B cell (primary cell): ENCODE measurements at regions not wholly inside any gene's neighbourhood (a gene's known extent, or its start where the extent isn't known, plus 50 kb on each side); places are given as distances from the start of the nearest gene placed in this dataset.

Experiments used
- ATAC-seq: fragments of 200-7000 bp; cut with Tn5 transposase; one replicate; pipeline ENCODE4 v1.10.0; 2021; ENCODE audit warnings: low read depth, mild to moderate bottlenecking, moderate number of reproducible peaks, moderate library complexity
- CTCF ChIA-PET: fragments of 350-600 bp; sonication (Branson Sonifier 250); formaldehyde crosslinking; loops from one replicate; lab custom pipeline; 2021; ENCODE audit warnings: antibody characterized with exemption, inconsistent platforms; lab: Charles Lee
- POLR2A ChIA-PET: fragments of 350-600 bp; sonication (Branson Sonifier 250); formaldehyde crosslinking; loops from one replicate; lab custom pipeline; 2021; ENCODE audit warnings: antibody characterized with exemption; lab: Charles Lee
- DNase-seq: peaks from one replicate; pipeline ENCODE4 v3.0.0; 2013
- H2AFZ ChIP-seq: 2 replicates; pipeline ENCODE4 v1.6.1; 2012; ENCODE audit warnings: mild to moderate bottlenecking, low read depth, low read length; ENCODE audit not compliant: insufficient read depth, poor library complexity, severe bottlenecking
- H3K27ac ChIP-seq, 2 donors: 1 replicate in 1 of 2; 2 replicates in 1 of 2; pipeline ENCODE4 v1.5.1; 2012 to 2013; ENCODE audit warnings: low read length in 2 of 2, mild to moderate bottlenecking in 2 of 2, moderate library complexity in 1 of 2
- H3K27me3 ChIP-seq, 4 experiments: fragments of 200-600 bp in 1 of 4; sonication (generic) in 1 of 4; replicated peaks in 1 of 4; 1 replicate in 2 of 4; 2 replicates in 2 of 4; pipeline versions ENCODE4 v1.6.1 to v1.7.0; 2013 to 2016; ENCODE audit warnings: low read length in 3 of 4, mild to moderate bottlenecking in 2 of 4, mixed read lengths in 1 of 4, moderate library complexity in 1 of 4; ENCODE audit not compliant: insufficient read depth in 4 of 4, control insufficient read depth in 3 of 4; ENCODE audit errors: control extremely low read depth in 1 of 4
- H3K36me3 ChIP-seq, 2 experiments: replicated peaks in 1 of 2; 1 replicate in 1 of 2; 2 replicates in 1 of 2; pipeline versions ENCODE4 v1.6.1 to v1.7.1; 2013; ENCODE audit warnings: low read length in 1 of 2; ENCODE audit not compliant: insufficient read depth in 2 of 2, control insufficient read depth in 1 of 2; ENCODE audit errors: control extremely low read depth in 1 of 2, extremely low read depth in 1 of 2
- H3K4me1 ChIP-seq, 2 donors: fragments of 200-600 bp in 1 of 2; sonication (generic) in 1 of 2; 1 replicate in 1 of 2; 2 replicates in 1 of 2; pipeline versions ENCODE4 v1.5.1 to v1.6.1; 2013 to 2017; ENCODE audit warnings: low read length in 2 of 2; ENCODE audit not compliant: control insufficient read depth in 2 of 2, insufficient read depth in 2 of 2
- H3K4me2 ChIP-seq: replicated peaks from 2 replicates; pipeline ENCODE3; 2012; ENCODE audit warnings: mild to moderate bottlenecking, low read depth, low read length; ENCODE audit not compliant: poor library complexity, severe bottlenecking
- H3K4me3 ChIP-seq, 5 experiments: fragments of 200-600 bp in 1 of 5; sonication (generic) in 1 of 5; 1 replicate in 3 of 5; 2 replicates in 2 of 5; pipeline versions ENCODE4 v1.5.1 to v1.7.0; 2011 to 2016; ENCODE audit warnings: low read length in 4 of 5, mild to moderate bottlenecking in 4 of 5, low read depth in 2 of 5, control low read depth in 1 of 5, moderate library complexity in 1 of 5; ENCODE audit not compliant: insufficient read depth in 1 of 5; ENCODE audit errors: control extremely low read depth in 1 of 5, extremely low read depth in 1 of 5
- H3K79me2 ChIP-seq: fragments of 200-600 bp; sonication (generic); one replicate; pipeline ENCODE4 v1.6.0; 2016; ENCODE audit warnings: low read length; ENCODE audit not compliant: control insufficient read depth, insufficient read depth
- H3K9ac ChIP-seq: fragments of 200-600 bp; sonication (generic); 2 replicates; pipeline ENCODE4 v1.6.1; 2017; ENCODE audit warnings: mild to moderate bottlenecking, low read length, moderate library complexity
- H3K9me3 ChIP-seq, 3 donors: one replicate each; pipeline versions ENCODE4 v1.6.1 to v1.7.1; 2013; ENCODE audit warnings: low read length in 2 of 3; ENCODE audit not compliant: control insufficient read depth in 2 of 3, insufficient read depth in 1 of 3; ENCODE audit errors: control extremely low read depth in 1 of 3
- H4K20me1 ChIP-seq: 2 replicates; pipeline ENCODE4 v1.6.0; 2012; ENCODE audit warnings: mild to moderate bottlenecking, low read length; ENCODE audit not compliant: insufficient read depth, control insufficient read depth, poor library complexity, severe bottlenecking
- H3K27ac Mint-ChIP-seq: one replicate; pipeline ENCODE4 v1.8.0; 2021; ENCODE audit warnings: mixed read lengths
- H3K27me3 Mint-ChIP-seq: one replicate; pipeline ENCODE4 v1.8.0; 2021; ENCODE audit warnings: mixed read lengths
- H3K4me1 Mint-ChIP-seq: one replicate; pipeline ENCODE4 v1.8.0; 2021; ENCODE audit warnings: mixed read lengths
- H3K4me3 Mint-ChIP-seq: one replicate; pipeline ENCODE4 v1.8.0; 2021; ENCODE audit warnings: mixed read lengths
- H3K9me3 Mint-ChIP-seq: one replicate; pipeline ENCODE4 v1.8.0; 2022; ENCODE audit warnings: mixed read lengths; ENCODE audit not compliant: insufficient read depth
- EZH2 ChIP-seq: IDR thresholded peaks from 2 replicates; pipeline ENCODE4 v1.6.1; 2012; ENCODE audit warnings: borderline replicate concordance, low read depth, mild to moderate bottlenecking, moderate library complexity, low read length; ENCODE audit not compliant: insufficient read depth, poor library complexity, severe bottlenecking
- WGBS: methylation state at CpG from one replicate; pipeline ENCODE4 v1.1.5; 2013; ENCODE audit warnings: missing lambda C conversion rate; ENCODE audit not compliant: insufficient coverage; 5-methylcytosine and 5-hydroxymethylcytosine counted together
- intact Hi-C: fragments of 100-400 bp; cut with micrococcal nuclease; formaldehyde crosslinking; loops from one replicate; pipeline ENCODE4 v1.10.0; 2022
- TF ChIP-seq, protein P1 (sequence below): fragments of 200-600 bp; IDR thresholded peaks from one replicate; pipeline ENCODE4 v1.8.0; 2022; ENCODE audit warnings: antibody characterized with exemption, mild to moderate bottlenecking

DNA sequence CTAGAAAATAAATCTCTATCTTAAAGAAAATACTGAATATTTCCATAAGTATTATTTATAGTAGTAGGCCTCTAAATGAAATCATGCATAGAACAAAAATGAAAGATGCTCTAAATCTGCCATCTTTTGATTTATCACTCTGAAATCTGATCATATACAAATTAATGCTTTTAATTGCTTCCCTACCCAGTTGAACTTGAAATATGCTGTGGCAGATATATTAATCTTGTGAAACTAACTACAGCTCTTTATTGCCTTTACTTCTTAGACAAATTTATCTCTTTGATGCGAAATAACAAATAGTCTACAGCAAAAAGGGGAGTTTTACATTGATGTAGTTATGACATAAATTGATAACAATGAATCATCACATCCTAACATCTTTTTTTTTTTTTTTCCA lies 510.7 kb upstream of the SLITRK6 start:
- POLR2A ChIA-PET: no interaction called here
- H3K9me3 ChIP-seq: no peaks in the 10 kb centered on the region
- intact Hi-C loops: no loop called here

DNA sequence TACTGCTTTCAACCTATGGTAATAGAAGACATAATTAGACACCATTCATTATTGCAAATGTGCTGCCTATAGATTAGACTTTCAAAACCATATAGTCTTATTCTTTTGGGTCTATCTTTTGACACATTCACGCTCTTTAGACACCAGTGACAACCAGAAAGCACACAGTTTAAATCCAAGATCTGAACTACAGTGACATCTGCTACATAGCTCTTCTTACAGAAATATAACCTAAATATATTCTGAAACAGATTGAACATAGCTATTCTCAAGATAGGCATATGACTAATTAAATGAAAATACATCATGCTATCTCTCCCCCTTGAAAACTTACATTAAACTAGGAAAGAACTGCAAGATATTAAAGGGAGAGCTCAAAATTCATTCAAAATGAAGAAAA lies 514.2 kb upstream of the SLITRK6 start:
- intact Hi-C loops: no loop called here
- Mint-ChIP-seq H3K4me1 (no peaks in the 10 kb centered on the region), H3K9me3 (peaks cover 3% of the 10 kb centered on the region), H3K4me3 (no peak overlapping the region), H3K27ac (no peak overlapping the region), H3K27me3 (no peaks in the 10 kb centered on the region)
- ChIA-PET POLR2A (no interaction called here), CTCF (no interaction called here)
- H3K9ac ChIP-seq: no peak overlapping the region
- no CpG with 5 or more reads among the region's 1 CpG for WGBS
- no peaks in the 10 kb centered on the region for H3K79me2 ChIP-seq
- no peaks in the 10 kb centered on the region for H3K4me1 ChIP-seq
- no peak overlapping the region for H3K4me2 ChIP-seq
- peaks cover 0 to 3% (median 2%) of the 10 kb centered on the region in 3 donors for H3K9me3 ChIP-seq
- H3K36me3 ChIP-seq: no peaks in the 10 kb centered on the region
- no peak overlapping the region for H3K27ac ChIP-seq
- H4K20me1 ChIP-seq: no peaks in the 10 kb centered on the region
- TF ChIP-seq EZH2: no peak
- TF ChIP-seq, protein P1, sequence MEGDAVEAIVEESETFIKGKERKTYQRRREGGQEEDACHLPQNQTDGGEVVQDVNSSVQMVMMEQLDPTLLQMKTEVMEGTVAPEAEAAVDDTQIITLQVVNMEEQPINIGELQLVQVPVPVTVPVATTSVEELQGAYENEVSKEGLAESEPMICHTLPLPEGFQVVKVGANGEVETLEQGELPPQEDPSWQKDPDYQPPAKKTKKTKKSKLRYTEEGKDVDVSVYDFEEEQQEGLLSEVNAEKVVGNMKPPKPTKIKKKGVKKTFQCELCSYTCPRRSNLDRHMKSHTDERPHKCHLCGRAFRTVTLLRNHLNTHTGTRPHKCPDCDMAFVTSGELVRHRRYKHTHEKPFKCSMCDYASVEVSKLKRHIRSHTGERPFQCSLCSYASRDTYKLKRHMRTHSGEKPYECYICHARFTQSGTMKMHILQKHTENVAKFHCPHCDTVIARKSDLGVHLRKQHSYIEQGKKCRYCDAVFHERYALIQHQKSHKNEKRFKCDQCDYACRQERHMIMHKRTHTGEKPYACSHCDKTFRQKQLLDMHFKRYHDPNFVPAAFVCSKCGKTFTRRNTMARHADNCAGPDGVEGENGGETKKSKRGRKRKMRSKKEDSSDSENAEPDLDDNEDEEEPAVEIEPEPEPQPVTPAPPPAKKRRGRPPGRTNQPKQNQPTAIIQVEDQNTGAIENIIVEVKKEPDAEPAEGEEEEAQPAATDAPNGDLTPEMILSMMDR: no peak
- DNase-seq (no peak), ATAC-seq (no peak)
- no peak overlapping the region for H3K4me3 ChIP-seq
- H3K27me3 ChIP-seq: no peaks in the 10 kb centered on the region
- no peak overlapping the region for H2AFZ ChIP-seq

More for the DNA sequence above, 510.7 kb upstream of the SLITRK6 start:
- H3K79me2 ChIP-seq: no peaks in the 10 kb centered on the region
- Mint-ChIP-seq H3K4me3 (no peak overlapping the region), H3K27me3 (no peaks in the 10 kb centered on the region), H3K4me1 (no peaks in the 10 kb centered on the region), H3K9me3 (peaks cover 4% of the 10 kb centered on the region), H3K27ac (no peak overlapping the region)
- H3K27me3 ChIP-seq: no peaks in the 10 kb centered on the region
- no peak overlapping the region for H3K9ac ChIP-seq
- no peaks in the 10 kb centered on the region for H4K20me1 ChIP-seq
- H3K4me3 ChIP-seq: no peak overlapping the region
- TF ChIP-seq, protein P1: no peak
- TF ChIP-seq EZH2: no peak
- no peak for ATAC-seq
- H3K4me2 ChIP-seq: no peak overlapping the region
- H3K4me1 ChIP-seq: no peaks in the 10 kb centered on the region
- WGBS: no CpG with 5 or more reads among the region's 1 CpG
- DNase-seq: no peak
- no peak overlapping the region for H3K27ac ChIP-seq
- H3K36me3 ChIP-seq: no peaks in the 10 kb centered on the region
- no peak overlapping the region for H2AFZ ChIP-seq
- CTCF ChIA-PET: no interaction called here
